SKM-1 (cell line): ENCODE measurements at regions not wholly inside any gene's neighbourhood (a gene's known extent, or its start where the extent isn't known, plus 50 kb on each side); places are given as distances from the start of the nearest gene placed in this dataset.
"Not testable (repeated sequence)": the region's sequence is repeated elsewhere in the genome, so short reads cannot be mapped to it uniquely, and the experiment has no call there.

Experiments
- DNase-seq: peaks from one replicate; lab custom pipeline; 2025; ENCODE audit not compliant: unreplicated experiment; lab: John Stamatoyannopoulos, UW

- DNase-seq, result no peak
These were observed 50.2 kb upstream of the THSD7B start for GRCh38 chr2:136715146-136715545.

- no peak for DNase-seq
These were observed 50.8 kb upstream of the THSD7B start for GRCh38 chr2:136714452-136714951.

DNA sequence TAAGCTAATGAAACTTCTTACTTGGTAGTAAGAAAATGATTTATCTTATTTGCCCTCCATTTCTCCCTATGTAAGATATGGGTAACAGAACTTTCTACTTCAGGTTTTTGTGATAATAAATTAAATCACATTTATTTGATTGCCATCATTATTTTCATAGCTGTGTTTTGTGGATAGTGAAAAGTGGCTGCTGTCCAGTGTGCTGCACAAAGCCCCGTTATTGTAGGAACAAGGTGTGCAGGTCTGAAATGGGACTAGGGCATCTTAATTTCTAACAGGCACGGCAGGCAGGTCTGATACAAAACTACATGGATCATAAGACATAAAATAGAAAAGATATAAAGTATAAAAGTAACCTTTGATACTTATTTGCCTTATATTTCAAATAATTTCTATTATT lies 51.6 kb upstream of the THSD7B start:
- no peak for DNase-seq

GRCh38 chr2:136705336-136705735 lies 60.0 kb upstream of the THSD7B start:
- DNase-seq, result no peak

DNA sequence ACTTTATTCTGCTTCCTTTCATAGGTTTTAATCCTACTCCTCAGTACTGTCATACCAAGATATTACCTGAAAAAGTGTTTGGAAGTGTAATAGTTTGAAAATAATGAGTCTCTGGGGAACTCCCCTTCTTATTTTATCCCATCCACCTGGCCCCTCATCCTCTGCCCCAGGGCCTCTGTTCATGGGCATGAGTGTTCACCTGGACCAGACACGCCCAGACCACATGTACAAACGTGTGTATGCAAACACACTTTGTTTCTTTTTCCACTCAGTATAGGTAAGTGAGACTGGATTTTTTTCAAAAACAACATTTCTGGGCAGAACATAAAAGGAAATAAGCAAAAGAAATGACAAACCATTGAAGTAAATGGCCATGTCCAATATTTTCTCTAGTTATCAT lies 62.1 kb upstream of the THSD7B start:
- no peak for DNase-seq

GRCh38 chr2:136696438-136696837 lies 68.9 kb upstream of the THSD7B start:
- DNase-seq, result no peak

DNA sequence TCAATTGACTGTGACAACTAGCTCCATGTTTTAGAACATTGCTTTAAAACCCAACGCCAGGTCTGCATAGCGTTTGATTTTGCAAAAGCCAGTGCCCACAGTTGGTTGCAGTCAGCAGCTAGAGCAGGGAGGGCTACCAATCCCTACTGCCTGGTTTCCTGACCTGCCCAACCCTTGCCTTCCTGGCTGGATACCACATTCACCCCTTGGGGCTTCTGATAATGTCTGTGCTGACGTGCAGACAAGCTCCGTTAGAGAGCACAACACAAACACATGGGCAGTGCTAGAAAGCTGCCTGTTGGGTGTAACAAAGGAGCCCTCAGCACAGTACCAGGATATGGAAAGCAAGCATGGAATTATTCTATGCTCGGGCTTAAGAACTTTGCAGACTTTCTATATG lies 71.4 kb upstream of the THSD7B start:
- no peak for DNase-seq

GRCh38 chr2:136680079-136680478 lies 85.3 kb upstream of the THSD7B start:
- not testable (repeated sequence) for DNase-seq

- no peak for DNase-seq
These were observed 99.6 kb upstream of the THSD7B start for GRCh38 chr2:136665736-136666135.

GRCh38 chr2:136664713-136665405 lies 100.5 kb upstream of the THSD7B start:
- DNase-seq, result no peak

- DNase-seq, result no peak
These were observed 107.1 kb upstream of the THSD7B start for GRCh38 chr2:136658201-136658600.

- no peak for DNase-seq
These were observed 111.5 kb upstream of the THSD7B start for GRCh38 chr2:136653861-136654260.

DNA sequence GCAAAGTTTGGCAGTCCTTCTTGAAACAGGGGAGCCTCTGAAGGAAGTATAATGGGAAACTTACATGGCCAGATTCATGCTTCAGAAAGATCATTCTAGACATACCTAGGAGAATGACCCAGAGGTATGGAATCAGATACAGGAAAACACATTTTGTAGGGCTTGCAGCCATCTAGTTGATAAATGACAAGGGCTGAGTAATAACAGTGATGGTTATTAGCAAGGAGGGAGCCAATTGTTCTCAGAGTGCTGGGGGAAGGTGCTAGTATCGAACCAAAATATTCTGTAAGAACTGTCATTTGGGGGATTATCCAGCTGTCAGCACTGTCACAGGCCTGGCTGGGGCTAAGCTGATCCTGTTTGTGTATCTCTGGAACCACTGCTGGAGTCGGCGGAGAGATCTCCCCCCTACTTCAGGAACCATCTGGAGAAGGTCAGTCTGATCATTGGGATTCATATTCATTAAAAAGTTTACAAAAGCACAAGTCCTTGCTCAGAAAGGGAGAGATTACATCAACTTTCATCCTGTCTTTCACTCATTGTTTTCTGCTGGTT lies 113.8 kb upstream of the THSD7B start:
- DNase-seq, result no peak

DNA sequence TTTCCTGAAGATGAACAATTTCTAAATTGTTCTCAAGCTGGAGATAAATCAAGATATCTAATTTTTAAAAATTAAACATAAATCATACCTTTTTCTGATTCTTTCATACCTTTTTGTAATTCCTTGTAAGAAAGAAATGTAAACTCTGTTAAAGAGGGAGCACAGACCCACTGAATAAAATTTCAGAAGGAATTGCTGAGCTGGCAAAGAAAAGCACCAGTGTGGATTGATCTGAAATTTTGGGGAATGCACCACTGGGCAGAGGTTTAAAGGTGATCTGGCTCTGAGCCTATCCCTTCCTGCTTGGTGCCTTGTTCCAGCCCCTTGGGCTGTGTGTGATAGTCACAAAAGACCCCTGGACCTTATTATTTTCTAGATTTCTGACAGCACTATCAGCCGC lies 118.3 kb upstream of the THSD7B start:
- DNase-seq, result no peak

GRCh38 chr2:136645236-136645828 lies 120.0 kb upstream of the THSD7B start:
- DNase-seq, result no peak

- no peak for DNase-seq
These were observed 125.7 kb upstream of the THSD7B start for GRCh38 chr2:136639651-136640050.

GRCh38 chr2:136638193-136638592 lies 127.2 kb upstream of the THSD7B start:
- no peak for DNase-seq

- DNase-seq, result no peak
These were observed 127.9 kb upstream of the THSD7B start for GRCh38 chr2:136637402-136637801.

GRCh38 chr2:136628490-136628889 lies 136.9 kb upstream of the THSD7B start:
- DNase-seq, result no peak

DNA sequence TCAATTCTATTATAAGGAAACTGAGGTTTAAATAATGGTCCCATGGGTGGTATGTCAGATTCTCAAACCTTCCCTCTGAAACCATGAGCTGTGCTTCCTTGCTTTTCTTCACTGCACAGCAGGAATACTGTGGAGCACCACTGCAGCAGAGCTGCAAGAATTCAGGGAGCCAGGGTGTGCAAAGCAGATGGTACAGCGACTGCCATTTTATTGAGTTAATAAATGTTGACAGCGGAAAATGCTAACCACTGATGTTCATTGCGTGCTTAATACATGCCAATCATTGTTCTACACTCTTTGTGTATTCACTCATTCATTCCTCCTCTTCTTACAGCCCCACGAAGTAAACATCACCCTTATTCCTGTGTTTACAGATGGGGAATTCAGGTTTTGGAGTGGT lies 152.2 kb upstream of the THSD7B start:
- DNase-seq, result no peak

GRCh38 chr2:136612079-136612478 lies 153.3 kb upstream of the THSD7B start:
- DNase-seq, result no peak

DNA sequence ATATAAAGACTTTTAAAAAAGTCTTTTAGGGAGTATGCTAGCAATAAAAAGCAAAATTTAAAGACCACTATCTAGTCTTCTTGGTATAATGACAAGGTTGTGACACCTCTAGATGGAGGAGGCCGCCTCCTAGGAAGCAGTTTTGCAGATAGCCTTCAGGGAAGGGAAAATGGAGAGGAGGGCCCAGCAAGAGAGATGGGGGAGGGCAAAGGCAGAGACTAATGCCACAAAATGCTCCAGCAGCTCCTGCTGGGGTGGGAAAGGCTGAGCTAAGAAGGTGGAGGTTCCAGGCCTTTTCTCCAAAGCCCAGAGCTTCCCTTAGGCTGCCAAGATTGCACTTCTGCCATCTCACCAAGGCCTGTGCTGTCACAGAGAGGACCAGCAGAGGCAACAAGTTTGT lies 153.9 kb upstream of the THSD7B start:
- DNase-seq, result no peak
